ENCODE measurements at regions not wholly inside any gene's neighbourhood (a gene's known extent, or its start where the extent isn't known, plus 50 kb on each side); places are given as distances from the start of the nearest gene placed in this dataset.

- TF ChIP-seq POLR2A (IDR thresholded peaks at IDR 0.05; ENCODE audit: extremely low read depth, insufficient read length), result no peak
- no peak for TF ChIP-seq CTCF (IDR thresholded peaks at IDR 0.05; ENCODE audit: low read depth, low read length)
- TF ChIP-seq MYC (IDR thresholded peaks at IDR 0.05; ENCODE audit: low read depth, low read length), result no peak
These were observed 412.5 kb downstream of the SHANK2 start for GRCh38 chr11:70839851-70840250.

Data from NB4 (cell line).